ENCODE measurements at regions not wholly inside any gene's neighbourhood (a gene's known extent, or its start where the extent isn't known, plus 50 kb on each side); places are given as distances from the start of the nearest gene placed in this dataset.

DNA sequence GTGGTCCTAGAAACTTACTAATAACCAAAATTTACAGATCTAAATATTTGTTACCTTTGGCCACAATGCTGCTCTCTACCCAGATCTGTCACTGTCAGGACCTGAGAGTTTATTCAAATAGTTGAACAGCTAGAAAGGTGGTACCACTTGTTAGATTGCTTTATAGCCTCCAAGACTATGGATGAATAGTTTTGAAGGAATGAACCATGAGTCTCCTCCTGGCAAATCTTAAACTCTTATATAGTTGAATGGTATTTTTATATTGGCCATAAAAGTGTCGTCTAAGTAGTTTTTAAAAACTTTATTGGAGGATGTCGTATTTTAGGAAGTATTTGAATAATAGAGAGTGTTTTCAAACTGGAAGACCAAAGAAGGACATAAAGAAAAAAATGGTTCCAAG is 178.7 kb downstream of the AHR start:
- H3K27ac ChIP-seq (ENCODE audit: low read depth, low read length), result no peak overlapping the region
- FAIRE-seq (peak; percentile 26), DNase-seq (ENCODE audit: low read depth) (no peak)
- H2AFZ ChIP-seq (ENCODE audit: low read depth, low read length), result no peak overlapping the region
- no peaks in the 10 kb centered on the region for H3K27me3 ChIP-seq (ENCODE audit: insufficient read depth, low read length)
- no peaks in the 10 kb centered on the region for H3K79me2 ChIP-seq (ENCODE audit: insufficient read depth, low read length)
- Mint-ChIP-seq H3K4me1 (ENCODE audit: low read depth, unreplicated experiment) (no peaks in the 10 kb centered on the region), H3K4me3 (ENCODE audit: unreplicated experiment) (no peak overlapping the region), H3K27me3 (ENCODE audit: low read depth, unreplicated experiment) (no peaks in the 10 kb centered on the region), H3K9me3 (ENCODE audit: unreplicated experiment) (no peaks in the 10 kb centered on the region), H3K36me3 (ENCODE audit: low read depth, unreplicated experiment) (no peaks in the 10 kb centered on the region), H3K27ac (ENCODE audit: unreplicated experiment) (no peak overlapping the region)
- no peak for TF ChIP-seq EZH2 (IDR thresholded peaks at IDR 0.05; ENCODE audit: insufficient read depth, low read length)
- TF ChIP-seq, protein P1, sequence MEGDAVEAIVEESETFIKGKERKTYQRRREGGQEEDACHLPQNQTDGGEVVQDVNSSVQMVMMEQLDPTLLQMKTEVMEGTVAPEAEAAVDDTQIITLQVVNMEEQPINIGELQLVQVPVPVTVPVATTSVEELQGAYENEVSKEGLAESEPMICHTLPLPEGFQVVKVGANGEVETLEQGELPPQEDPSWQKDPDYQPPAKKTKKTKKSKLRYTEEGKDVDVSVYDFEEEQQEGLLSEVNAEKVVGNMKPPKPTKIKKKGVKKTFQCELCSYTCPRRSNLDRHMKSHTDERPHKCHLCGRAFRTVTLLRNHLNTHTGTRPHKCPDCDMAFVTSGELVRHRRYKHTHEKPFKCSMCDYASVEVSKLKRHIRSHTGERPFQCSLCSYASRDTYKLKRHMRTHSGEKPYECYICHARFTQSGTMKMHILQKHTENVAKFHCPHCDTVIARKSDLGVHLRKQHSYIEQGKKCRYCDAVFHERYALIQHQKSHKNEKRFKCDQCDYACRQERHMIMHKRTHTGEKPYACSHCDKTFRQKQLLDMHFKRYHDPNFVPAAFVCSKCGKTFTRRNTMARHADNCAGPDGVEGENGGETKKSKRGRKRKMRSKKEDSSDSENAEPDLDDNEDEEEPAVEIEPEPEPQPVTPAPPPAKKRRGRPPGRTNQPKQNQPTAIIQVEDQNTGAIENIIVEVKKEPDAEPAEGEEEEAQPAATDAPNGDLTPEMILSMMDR (IDR thresholded peaks at IDR 0.05; ENCODE audit: insufficient read depth, low read depth, low read length), result no peak
- no peaks in the 10 kb centered on the region for H3K36me3 ChIP-seq (ENCODE audit: insufficient read depth, low read length)
- no peak overlapping the region for H3K4me2 ChIP-seq (ENCODE audit: low read length)
- H3K9ac ChIP-seq (ENCODE audit: low read length), result no peak overlapping the region
- H3K9me3 ChIP-seq (ENCODE audit: insufficient read depth, low read depth, low read length), result no peaks in the 10 kb centered on the region
- H3K4me1 ChIP-seq (ENCODE audit: insufficient read depth, low read length), result no peaks in the 10 kb centered on the region
- no peaks in the 10 kb centered on the region for H4K20me1 ChIP-seq (ENCODE audit: insufficient read depth, low read length)
- no peak overlapping the region for H3K4me3 ChIP-seq (ENCODE audit: insufficient read depth, low read depth, low read length)

DNA sequence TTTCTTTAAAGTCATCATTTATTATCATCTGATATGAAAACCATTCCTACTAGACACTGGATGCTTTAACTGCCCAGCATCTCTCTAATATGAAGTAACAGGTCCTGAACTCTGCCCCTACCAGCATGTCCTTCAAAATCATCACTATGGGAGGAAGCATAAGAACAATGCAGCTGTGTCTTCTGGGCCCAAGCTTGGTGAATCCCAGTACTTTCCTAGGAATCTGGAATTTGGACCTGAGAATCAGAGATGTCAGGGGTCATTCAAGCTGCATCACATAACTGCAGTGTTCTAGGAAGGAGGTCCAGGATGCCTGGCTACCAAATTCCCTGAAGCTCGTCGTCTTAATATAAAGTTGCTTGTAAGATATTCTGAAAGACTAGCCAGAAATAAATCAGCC is 182.7 kb downstream of the AHR start:
- no peaks in the 10 kb centered on the region for H3K9me3 Mint-ChIP-seq (ENCODE audit: unreplicated experiment)
- H3K9ac ChIP-seq (ENCODE audit: low read length), result no peak overlapping the region
- no peaks in the 10 kb centered on the region for H3K79me2 ChIP-seq (ENCODE audit: insufficient read depth, low read length)
- no peaks in the 10 kb centered on the region for H3K27me3 Mint-ChIP-seq (ENCODE audit: low read depth, unreplicated experiment)
- no peaks in the 10 kb centered on the region for H3K4me1 Mint-ChIP-seq (ENCODE audit: low read depth, unreplicated experiment)
- H2AFZ ChIP-seq (ENCODE audit: low read depth, low read length), result no peak overlapping the region
- H4K20me1 ChIP-seq (ENCODE audit: insufficient read depth, low read length), result no peaks in the 10 kb centered on the region
- no peak for DNase-seq (ENCODE audit: low read depth)
- H3K27ac ChIP-seq (ENCODE audit: low read depth, low read length), result no peak overlapping the region
- H3K36me3 Mint-ChIP-seq (ENCODE audit: low read depth, unreplicated experiment), result no peaks in the 10 kb centered on the region
- H3K27ac Mint-ChIP-seq (ENCODE audit: unreplicated experiment), result no peak overlapping the region
- no peaks in the 10 kb centered on the region for H3K27me3 ChIP-seq (ENCODE audit: insufficient read depth, low read length)
- H3K4me3 ChIP-seq (ENCODE audit: insufficient read depth, low read depth, low read length), result no peak overlapping the region
- TF ChIP-seq, protein P1 (IDR thresholded peaks at IDR 0.05; ENCODE audit: insufficient read depth, low read depth, low read length), result no peak
- TF ChIP-seq EZH2 (IDR thresholded peaks at IDR 0.05; ENCODE audit: insufficient read depth, low read length), result no peak
- no peak overlapping the region for H3K4me3 Mint-ChIP-seq (ENCODE audit: unreplicated experiment)
- H3K36me3 ChIP-seq (ENCODE audit: insufficient read depth, low read length), result no peaks in the 10 kb centered on the region
- no peak for FAIRE-seq
- no peaks in the 10 kb centered on the region for H3K9me3 ChIP-seq (ENCODE audit: insufficient read depth, low read depth, low read length)
- H3K4me1 ChIP-seq (ENCODE audit: insufficient read depth, low read length), result no peaks in the 10 kb centered on the region
- no peak overlapping the region for H3K4me2 ChIP-seq (ENCODE audit: low read length)

DNA sequence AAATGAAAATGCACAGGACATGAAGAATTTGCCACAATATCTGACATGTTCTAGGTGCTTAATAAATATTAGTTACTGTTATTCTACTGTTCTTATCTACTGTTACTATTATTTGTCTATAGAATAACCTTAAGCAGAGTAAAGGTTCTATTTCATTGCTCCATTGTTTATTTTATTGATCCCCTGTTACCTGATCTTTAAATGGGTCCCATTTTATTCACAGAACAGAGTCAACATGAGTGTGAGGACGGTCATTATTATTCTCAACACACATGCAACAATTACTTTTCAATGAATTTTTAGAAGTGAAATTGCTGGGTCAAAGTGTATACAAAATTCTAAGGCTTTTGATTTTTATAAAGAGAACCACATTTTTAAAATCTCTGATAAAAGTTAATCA is 186.9 kb downstream of the AHR start:
- Histone ChIP-seq H3K27me3 (ENCODE audit: insufficient read depth, low read length) (no peaks in the 10 kb centered on the region), H2AFZ (ENCODE audit: low read depth, low read length) (no peak overlapping the region), H4K20me1 (ENCODE audit: insufficient read depth, low read length) (no peaks in the 10 kb centered on the region), H3K9ac (ENCODE audit: low read length) (no peak overlapping the region), H3K4me2 (ENCODE audit: low read length) (no peak overlapping the region), H3K9me3 (ENCODE audit: insufficient read depth, low read depth, low read length) (no peaks in the 10 kb centered on the region), H3K4me1 (ENCODE audit: insufficient read depth, low read length) (no peaks in the 10 kb centered on the region), H3K4me3 (ENCODE audit: insufficient read depth, low read depth, low read length) (no peak overlapping the region), H3K79me2 (ENCODE audit: insufficient read depth, low read length) (no peaks in the 10 kb centered on the region), H3K27ac (ENCODE audit: low read depth, low read length) (no peak overlapping the region), H3K36me3 (ENCODE audit: insufficient read depth, low read length) (no peaks in the 10 kb centered on the region)
- FAIRE-seq, result no peak
- Mint-ChIP-seq H3K36me3 (ENCODE audit: low read depth, unreplicated experiment) (peaks cover 2% of the 10 kb centered on the region), H3K27ac (ENCODE audit: unreplicated experiment) (no peak overlapping the region), H3K9me3 (ENCODE audit: unreplicated experiment) (peaks cover 2% of the 10 kb centered on the region), H3K27me3 (ENCODE audit: low read depth, unreplicated experiment) (peaks cover 2% of the 10 kb centered on the region), H3K4me3 (ENCODE audit: unreplicated experiment) (no peak overlapping the region), H3K4me1 (ENCODE audit: low read depth, unreplicated experiment) (no peaks in the 10 kb centered on the region)
- no peak for DNase-seq (ENCODE audit: low read depth)
- no peak for TF ChIP-seq EZH2 (IDR thresholded peaks at IDR 0.05; ENCODE audit: insufficient read depth, low read length)
- TF ChIP-seq, protein P1 (IDR thresholded peaks at IDR 0.05; ENCODE audit: insufficient read depth, low read depth, low read length), result no peak

Measured in astrocyte (in vitro differentiated cells and primary cell).